T-helper 2 cell (primary cell): ENCODE measurements at regions not wholly inside any gene's neighbourhood (a gene's known extent, or its start where the extent isn't known, plus 50 kb on each side); places are given as distances from the start of the nearest gene placed in this dataset.
A peak's percentile ranks its signal among the peaks of the same experiment; 100 is the strongest.

ENCODE experiments used
- DNase-seq, 5 experiments: peaks; one replicate each; pipeline versions ENCODE4 v3.0.0 to v3.0.0-alpha.2; 2012 to 2022

DNA sequence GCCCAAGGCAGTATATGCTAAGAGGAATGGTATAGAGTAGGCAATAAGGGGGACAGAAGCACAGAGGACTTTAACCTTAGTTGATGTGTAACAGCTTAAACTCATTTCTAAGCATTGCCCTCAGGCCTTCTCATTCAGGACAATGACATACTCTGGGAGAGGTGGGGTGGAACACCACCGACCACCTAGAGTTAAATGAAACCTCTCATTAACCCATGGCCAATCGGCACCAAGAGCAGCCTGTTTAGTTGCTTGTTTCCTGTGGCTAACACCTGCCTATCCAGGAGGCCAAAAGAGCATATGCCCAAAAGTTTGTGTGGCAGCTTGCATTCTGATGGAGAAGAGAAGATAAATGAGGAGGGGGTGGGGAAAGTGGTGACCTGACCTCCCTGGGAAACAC, 50.0 kb downstream of the PABIR2 start:
- no peak for DNase-seq

DNA sequence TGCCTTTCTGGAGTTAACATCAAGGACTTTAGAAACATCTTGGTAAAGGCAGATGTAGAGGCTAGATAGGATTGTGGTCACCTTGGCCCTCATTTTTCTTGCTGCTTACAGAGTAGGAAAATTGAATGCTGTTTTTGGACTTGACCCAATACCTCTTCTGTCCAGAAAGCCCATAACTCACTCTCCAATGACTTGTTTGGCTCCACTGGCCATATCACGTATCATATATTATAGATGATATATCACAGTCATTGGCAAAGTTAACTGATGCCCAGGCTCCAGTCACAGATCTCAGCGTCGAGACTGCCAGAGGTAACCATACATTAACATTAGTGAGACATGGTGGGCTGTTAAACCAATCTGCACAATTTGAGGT, 50.6 kb downstream of the PABIR2 start:
- DNase-seq: no peak

DNA sequence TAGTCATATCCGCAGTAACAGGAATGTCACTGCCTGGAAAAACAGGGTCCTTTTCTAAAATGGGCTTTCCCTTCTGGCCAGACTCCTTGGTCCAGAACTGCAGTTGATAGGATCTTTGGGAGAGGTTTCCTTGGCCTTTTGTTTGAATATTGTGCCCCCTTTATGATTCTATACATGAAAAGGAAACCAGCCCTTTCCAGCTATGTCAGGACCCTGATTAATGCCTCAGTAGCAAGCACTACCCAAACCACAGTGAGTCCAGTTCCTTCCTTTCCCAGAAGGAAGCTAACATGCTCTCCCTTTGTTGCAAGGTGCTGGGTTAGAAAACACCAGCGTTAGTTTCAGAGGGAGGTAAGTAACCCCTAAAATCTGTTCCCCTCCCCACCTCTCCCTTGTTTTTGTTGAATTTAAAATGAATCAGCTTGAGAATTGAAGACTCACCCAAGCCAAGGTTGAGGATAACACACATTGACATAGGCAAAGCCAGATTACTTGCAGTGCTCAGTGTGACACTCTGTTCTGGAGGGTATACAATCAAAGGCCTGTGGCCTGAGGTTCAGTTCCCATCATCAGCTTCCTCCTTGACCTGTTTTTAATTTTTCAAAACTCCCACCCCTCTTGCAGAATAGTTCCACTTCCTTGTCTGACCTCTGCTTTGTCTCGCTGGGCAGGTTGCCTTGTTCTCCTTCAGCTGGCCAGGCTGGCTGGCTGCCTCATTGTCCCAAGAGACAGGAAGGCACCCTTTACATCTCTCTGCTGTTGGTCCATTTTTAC, 51.2 kb downstream of the PABIR2 start:
- no peak for DNase-seq

DNA sequence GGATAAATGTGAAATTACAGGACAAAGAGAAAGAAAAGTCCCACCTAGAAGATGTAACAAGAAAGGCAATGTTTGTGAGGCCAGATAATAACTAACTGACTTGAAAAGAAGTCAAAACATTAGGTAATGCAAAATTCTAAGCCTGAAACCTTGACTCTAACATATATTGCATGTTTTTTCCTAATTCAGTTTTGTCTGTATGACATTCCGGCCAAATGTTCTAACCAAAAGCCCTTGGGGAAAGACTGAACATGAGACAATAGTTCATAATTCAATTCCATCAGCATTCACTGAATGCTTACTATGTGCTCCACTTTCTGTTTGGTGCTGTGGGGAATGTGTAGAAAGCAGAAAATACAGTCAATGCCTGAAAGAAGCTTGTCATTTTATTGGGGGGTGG, 53.9 kb downstream of the PABIR2 start:
- DNase-seq: no peak

DNA sequence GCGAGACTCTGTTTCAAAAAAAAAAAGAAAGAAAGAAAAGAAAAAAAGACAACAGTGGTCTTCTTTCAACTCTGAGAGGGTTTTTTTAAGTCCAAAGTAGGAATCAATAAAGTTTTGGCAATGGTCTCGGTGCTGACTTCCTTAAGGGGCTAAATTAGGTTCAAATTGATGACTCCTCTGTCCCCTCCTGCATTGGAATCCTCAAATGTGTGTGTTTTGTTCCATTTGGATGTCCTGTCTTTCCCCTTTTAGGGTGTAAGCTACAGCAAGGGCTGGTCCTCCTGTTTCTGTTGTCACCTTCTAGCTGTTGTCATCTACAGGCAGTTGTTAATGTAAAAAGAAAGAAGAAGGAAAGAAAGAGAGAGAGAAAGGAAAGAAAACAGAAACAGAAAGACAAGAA, 54.4 kb downstream of the PABIR2 start:
- no peak for DNase-seq

DNA sequence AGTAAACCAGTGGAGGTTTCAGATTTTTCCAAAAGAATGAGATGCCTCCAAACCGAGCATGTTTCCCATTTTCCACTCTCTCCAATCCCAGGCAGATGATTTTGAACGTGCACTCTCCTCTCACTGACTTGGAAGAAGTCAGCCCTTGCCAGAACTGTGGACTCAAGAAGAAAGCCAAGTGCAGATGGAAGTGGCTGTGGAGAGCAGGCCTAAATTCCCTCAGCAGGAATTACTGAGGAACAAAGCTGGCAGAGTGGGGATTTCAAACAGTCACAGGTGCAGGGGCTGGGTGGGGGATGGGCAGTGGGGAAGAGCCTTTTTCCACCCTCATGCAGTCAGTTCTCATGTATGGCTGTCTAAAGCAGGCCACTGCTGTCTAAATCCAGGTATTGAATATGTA, 55.3 kb downstream of the PABIR2 start:
- no peak for DNase-seq

DNA sequence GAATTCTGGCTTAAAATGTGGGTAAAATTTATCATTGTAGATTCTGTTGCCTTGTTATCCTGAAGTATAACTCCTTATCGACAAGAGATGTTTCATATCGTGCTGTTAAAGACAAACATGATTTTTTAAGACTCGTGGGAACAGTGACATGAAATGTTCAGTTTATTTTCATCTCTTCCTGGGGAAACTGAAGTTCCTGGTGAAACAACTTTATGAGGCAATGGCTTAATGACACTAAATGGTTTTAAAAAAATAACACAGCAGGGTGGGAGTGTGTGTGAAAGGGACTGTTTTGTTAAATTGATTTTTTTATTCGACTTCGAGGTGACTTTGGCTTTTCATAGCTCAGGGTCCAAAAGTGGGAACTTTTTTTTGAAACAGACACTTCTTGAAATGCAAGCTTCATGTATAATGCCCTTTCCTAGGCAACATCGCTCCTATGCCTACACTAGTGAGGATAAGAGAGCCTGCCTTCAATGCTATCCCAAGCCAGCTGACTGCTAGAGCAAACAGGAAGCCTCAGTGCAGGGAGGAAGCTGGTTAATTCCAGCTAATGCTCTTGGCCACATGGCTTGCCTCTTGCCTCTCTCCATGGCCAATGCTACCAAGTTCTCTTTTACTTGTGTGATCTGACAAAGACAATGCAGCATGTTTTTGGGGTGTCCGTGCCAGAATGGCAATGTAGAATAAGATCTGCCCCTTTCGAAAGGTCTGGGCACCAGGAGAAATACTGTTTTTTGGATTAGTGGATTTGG, 57.8 kb downstream of the PABIR2 start:
- DNase-seq: no peak

DNA sequence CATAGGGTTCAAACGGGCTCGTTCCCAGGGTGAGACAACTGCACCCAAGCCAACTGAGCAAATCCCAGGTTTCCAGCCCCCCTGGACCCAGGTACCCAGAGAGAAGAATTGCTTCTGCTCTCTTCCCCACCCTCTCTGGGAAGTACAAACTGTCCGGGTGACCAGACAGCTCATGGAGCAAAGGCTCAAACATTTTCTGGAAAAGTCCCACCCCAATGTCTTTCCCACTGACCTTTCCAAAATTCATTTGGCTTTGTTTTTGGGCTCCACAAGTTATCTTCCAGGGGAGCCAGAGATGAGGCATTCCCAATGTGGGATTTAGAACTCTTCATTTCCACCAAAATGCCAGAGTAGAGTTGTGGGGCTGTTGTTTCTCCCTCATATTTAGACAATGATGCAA, 58.6 kb downstream of the PABIR2 start:
- no peak for DNase-seq

DNA sequence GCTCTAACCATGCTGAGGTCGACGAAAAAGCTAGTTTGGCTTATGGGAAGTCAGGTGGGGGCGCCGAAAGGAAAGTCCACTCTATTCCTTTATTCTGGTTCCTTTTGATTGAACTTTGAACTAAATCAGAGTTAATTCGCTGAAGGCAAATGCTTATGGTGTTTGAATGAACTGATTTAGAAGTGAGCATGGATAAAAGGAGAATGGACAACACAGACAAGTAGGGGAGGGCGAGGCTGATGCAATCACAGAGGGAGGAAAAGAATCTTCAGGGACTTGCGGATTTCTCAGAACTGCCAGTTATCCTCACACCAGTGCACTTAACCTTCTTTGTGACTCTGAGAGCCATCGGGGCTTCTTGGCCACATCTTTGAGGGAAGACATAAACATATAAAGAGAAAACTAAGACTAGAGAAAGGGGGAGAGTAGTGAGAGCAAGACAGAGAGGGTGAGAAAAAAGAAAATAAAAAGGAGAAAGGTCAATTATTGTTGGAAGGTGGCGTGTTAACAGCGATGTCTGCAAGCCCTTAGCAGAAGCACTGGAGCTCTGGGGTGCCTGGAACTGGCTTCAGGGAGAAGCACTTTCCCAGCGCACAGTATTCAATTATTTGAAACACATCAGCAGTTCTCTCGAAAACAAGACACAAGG, 59.2 kb downstream of the PABIR2 start:
- DNase-seq: no peak

DNA sequence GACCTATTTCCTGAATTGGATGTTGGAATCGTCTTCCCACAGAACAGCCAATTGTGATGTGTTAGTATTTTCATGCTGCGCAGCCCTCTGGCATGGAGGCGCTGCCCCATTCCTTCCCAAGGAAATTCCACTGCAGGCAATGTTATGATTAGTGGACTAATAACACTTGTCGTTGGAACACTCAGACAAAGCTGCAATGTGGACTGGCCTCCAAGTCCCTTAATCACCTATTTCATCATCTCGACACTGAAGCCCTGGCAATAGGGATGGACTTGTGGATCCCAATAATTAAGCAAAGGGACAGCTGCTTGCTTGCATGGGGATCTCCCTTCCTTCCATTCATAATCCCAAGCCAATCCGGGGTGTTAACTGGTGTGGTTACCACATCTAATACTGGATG, 59.9 kb downstream of the PABIR2 start:
- DNase-seq: no peak

DNA sequence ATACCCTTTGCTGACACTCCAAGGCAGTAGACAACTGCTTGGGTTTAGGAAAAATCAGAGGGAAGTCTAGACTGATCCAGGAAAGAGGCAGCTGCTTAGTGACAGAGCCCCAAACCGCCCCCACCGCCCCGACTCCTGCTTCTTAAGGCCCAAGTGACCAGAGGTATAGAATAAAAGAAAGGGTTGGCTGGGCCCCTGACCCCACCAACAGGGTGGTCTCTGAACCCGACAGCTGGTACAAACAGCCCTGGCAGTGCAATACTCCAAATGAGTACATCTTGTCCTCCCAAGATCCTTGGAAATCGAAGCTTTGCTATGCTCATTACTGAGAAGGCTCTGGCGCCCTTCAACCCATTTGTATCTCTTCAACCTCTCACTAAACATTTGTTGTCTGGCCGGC, 60.6 kb downstream of the PABIR2 start:
- no peak for DNase-seq

DNA sequence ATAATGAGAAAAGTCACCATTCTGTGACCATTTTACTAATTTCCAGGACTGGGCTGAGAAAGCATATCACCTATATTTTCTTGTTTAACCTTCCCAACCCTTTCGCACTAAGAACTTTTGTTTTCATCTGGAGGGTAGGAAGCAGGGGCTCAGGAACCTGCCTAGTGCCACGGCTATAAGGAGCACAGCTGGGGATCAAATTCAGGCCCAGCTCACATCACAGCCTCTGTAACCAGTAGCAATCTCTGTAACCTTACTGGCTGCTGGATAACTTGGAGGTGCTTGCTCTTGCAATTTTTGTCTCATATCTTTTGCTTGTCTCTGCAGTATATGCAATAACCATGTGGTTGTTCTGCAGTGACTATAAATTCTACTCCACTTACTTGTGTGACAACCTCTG, 62.0 kb downstream of the PABIR2 start:
- no peak for DNase-seq

DNA sequence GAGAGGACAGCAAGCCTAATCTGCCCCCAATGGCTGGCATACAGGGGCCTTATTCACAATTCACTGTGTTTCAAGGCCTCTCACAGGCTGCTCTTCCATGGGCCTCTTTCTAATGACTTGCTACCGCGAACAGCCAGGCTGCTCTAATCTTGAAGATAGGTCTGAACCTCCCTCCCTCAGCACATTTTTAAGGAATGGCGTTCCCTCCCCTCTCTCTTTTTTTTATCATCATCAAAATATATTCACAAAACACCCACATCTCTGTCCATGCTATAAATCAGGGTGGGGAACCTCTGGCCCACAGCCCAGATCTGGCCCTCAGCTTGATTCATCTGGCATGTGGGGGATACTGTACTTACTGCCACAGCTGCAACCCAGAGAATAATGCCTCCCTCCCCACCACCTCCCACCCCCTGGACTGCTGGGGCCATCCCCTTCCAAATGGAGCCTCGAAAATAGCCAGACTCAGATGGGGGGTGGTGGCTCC, 62.5 kb downstream of the PABIR2 start:
- no peak for DNase-seq

DNA sequence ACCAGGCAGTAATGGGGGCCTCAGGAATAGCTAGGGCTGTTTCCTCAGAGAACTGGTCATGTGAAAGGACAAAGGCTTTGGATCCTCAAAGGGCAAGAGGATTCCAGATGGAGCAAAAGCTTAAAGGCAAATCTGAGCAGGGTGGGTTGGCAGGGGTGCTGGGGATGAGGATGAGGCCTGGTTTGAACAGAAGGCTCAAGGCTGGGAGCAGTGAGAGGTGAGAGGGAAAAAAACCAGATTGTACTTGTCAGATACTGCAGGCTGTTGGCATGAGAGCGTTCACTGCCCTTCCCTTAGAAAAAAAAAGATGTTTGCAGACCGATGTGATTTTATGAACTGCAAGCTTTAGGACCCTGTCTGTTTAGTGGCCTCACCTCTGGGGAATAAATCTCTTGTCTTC, 63.4 kb downstream of the PABIR2 start:
- no peak for DNase-seq

DNA sequence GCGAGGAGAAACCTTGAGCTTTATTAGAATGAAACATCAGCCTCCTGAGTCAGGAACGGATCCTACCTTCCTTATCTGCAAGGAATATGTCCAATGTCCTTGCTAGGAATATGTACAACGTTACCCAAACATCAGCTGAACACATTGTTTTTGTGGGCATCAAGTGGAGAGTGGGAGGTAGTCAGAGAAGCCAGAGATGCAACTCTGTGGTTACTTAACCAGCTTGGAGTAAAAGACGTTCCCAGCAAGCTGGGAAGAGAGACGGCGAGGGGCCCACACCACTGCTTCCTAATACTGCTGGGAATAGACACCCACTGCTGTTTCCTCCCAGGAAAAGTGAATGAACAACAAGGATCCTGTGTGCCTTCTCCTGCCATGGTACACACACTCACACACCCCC, 64.3 kb downstream of the PABIR2 start:
- no peak for DNase-seq

DNA sequence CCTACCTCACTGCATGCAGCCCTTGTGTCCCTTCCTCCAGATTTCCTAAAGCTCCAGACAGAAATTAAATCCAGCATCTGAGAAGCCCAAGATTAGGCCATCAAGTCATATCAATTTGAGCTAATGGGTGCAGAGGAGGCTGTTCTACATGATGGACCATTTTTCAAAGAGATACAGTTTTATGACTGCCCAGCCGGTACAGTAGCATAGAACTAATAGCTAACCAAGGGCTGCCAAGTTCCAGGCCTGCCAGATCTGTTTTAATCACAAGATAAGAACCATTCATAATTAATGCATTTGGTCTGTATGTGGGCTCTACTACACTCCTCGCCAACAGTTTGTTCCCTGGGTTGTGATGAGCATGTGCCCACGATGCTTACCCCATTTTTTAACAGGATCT, 64.9 kb downstream of the PABIR2 start:
- no peak for DNase-seq

DNA sequence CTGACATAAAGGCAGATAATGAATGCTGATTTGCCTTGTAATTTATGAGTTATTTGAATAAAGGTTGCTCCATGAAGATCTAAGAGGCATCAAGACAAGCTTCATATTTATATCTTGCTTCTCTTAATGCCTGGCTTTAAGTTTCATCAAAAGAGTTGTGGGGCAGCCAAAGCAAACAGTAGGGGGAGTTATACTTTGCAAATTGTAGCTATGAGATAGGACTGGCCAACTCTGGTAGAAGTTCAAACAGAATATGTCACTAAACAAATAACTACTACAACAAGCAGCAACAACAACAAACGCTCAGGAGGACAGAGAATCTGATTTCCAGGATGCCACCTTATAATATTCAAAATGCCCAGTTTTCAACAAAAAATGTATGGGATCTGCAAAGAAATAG, 69.1 kb upstream of the PLAC1 start:
- DNase-seq: peak in 1 of 5 experiments; percentile 5

DNA sequence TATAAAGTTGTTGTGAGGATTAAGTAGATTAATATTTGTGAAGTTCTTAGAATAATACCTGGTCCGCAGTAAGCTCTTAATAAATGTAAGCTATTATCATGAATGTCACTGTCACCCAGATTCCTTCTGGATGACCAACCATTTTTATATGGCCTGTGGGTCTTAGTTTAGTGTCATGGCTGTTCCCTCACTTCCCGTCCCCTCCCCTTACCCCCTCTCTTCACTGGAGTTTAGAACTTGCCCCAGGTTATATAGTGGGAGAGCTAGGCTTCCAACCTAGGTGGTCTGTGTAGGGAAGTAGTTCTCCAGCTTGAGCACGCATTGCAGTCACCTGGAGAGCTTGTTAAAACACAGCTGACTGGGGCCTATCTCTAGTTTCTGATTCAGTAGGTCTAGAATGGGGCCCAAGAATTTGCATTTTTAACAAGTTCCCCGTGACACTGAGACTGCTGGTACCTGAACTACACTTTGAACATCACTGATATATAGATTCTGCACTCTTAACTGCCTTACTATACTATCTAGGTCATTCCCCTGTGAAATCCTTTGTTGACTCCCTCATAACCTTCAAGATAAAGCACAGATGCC, 66.9 kb upstream of the PLAC1 start:
- no peak for DNase-seq

DNA sequence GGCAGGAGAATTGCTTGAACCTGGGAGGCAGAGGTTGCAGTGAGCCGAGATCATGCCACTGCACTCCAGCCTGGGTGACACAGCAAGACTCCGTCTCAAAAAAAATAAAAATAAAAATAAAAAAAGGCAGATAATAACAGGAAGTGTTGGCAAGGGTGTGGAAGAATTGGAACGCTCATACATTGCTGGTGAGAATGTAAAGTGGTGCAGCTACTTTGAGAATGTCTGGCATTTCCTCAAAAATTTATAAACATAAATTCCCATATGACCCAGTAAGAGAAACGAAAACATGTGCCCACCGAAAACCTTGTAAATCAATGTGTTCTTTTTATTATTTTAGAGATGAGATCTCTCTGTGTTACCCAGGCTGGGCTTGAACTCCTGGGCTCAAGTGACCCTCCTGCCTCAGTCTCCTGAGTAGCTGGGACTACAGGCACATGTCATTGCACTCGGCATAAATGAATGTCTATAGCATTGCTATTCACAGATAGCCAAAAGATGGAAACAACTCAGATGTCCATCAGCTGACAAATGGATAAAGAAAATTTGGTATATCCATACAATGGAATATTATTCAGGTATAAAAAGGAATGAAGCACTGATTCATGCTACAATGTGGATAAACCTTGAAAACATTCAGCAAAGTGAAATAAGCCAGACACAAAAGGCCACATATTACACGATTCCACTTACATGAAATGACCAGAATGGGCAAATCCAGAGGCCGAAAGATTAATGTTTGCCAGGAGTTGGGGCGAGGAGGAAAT, 63.7 kb upstream of the PLAC1 start:
- no peak for DNase-seq

DNA sequence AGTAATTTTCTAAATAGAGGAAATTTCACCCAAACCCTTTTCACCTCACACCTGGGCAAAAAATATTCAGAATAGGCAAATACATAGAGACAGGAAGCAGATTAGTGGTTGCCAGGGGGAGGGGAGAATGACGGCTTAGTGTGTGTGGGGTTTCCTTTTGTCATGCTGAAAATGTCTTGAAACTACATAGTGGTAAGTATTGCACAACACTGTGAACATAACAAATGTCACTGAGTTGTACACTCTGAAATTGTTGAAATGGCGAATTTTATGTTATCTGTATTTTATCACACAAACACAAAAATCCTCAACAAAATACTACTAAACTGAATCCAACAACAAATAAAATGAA, 60.7 kb upstream of the PLAC1 start:
- DNase-seq: peak in 1 of 5 experiments; percentile 89

DNA sequence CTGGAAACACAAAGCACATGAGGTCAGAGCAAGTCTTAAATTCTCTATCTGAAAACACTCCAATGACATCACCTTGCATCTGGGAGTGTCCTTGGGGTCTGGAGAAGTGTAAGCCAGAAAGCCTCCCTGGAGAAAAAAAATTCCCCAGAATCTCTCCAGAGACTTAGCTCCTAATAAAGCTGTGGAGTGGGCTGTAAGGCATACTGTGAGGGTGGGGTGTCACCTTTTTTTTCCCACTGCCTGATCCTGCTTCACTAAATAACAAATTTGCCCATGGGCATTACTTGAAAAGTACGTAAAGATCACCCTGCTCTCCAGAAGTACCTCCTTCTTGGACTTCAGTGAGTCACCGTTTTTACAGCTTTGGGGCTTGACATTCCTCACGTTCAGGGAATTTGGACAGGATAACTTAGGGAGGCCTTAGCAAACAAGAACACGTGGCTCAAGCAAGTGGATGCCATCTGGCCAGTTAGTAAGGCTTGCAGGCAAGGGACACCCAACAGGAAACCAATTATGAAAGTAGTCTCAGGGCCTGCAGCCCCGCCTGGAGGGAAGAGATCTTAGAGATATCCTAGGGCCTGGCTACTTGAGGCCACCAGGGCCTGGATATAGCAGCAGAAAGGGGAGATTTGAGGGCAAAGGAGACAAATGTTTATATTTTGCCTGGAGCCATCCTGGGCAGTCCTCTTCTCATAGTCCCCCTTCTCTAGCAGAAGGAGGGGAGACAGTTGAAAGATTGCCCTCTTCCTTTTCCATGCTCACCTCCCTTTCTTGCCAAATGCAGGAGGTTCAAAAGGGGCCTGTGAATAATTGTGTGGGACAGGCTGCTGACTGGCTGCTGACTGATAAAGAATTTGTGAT, 60.1 kb upstream of the PLAC1 start:
- peak in 1 of 5 experiments; percentile 39 for DNase-seq

DNA sequence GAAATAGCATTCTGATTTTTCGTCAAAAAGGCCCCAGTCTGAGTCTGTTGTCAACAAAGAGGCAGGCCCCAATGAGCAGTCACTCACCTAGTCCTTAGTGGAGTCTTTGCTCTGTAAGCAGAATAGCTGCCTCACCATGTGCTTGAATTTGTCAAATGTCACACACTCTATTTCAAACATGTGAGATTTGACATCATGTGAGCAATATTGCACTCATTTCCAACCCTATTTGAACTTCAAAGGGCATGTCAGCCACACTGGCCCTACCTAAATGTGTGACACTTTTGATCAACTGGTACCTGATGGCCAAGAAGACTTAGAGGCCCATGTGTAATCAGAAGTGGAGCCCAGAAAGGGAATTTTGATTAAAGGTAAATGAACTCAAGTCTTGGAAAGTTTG, 59.4 kb upstream of the PLAC1 start:
- peak in 1 of 5 experiments; percentile 16 for DNase-seq
